ENCODE measurements at regions not wholly inside any gene's neighbourhood (a gene's known extent, or its start where the extent isn't known, plus 50 kb on each side); places are given as distances from the start of the nearest gene placed in this dataset.

DNA sequence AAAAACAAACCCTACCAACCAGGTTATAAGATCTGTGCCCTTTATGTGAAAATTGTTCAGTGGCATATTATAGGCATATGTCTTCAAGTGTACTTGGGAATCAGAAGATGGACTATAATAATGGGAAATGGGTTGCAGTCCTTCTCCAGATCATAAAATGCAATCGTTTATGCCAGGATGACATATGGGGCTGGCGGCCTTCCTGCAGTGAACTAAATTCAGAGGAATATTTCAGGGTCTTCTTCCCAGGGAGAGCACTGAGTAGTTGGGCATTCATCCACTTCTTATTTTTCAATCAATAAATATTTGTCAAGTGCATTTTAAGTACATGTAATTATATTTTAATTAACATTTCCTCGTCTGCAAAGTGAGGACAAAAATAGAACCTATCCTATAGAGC, 176.2 kb upstream of the CNR1 start:
- DNase-seq (ENCODE audit: low spot score) = no peak

DNA sequence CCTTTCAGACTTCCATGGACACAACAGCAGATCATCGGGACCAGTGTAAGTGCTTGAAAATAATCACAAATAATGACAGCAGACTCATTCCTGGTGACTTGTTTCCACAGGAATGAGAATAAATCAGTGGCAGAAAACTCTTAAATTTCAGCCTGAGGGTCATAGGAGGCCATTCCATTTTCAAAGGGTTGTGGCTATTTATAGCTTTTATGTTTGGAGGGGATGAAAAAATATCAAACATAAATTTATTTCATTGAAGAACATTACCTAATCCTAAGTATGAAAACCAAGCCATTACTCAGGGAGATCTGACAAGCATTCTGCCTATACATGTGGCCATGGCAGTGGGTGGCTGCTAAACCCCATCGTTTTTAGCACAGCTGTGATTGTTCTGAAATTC, 173.6 kb upstream of the CNR1 start:
- DNase-seq (ENCODE audit: low spot score) = no peak

DNA sequence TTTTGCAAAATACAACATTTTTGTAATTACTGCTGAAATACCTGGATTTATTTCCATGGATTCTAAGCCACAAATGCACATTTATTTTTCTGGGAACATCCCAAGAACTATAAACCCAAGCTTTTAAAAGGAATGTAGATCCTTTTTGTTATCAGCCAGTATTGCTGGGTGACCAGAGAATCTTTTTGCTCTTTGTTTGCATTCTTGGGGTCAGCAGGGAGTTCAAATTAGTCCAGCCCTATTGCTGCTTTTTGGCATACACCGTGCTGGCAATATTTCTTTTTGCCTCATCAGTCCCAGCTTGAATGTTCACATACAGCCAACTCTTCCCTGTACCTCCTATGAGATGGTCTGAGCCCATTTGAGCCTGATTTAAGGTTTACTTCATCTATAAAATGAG, 155.2 kb upstream of the CNR1 start:
- no peak for DNase-seq (ENCODE audit: low spot score)

DNA sequence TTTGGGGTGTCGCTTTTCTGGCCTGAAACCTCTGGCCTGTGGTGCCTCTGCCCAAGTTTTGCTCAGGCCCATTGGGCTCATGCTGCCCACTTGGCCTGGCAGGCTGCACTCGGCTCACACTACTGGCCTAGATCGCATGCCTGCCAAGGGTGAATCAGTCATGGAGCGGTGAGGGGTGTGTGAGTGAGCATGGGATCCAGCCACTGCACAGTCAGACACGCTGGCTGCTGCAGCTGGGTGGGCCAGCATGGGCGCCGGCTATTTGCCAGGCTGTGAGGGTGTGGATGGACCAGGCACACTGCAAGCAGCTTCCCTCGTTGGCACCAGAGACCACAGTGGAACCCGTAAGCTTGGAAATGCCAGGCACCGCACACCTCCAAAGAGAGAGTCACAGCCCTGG, 145.4 kb upstream of the CNR1 start:
- no peak for DNase-seq (ENCODE audit: low spot score)

DNA sequence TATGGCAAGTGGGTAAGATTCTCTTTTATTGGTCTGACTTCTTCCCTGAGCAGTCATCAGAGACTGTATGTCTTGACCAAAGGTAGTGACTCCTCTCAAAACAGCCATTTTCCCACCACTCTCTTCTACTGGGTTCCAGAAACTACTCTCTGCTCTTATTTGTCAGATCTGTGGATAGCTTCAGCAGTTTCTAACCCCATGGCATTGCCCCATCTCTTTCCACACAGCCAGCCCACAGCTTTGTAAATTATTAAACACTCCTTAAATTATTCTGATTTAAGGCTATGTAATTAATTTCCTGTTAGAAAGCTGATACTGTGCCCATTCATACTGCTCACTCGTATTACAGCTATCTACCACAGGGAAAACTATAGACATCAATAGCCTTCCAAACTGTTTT, 138.4 kb upstream of the CNR1 start:
- DNase-seq (ENCODE audit: low spot score) = no peak

DNA sequence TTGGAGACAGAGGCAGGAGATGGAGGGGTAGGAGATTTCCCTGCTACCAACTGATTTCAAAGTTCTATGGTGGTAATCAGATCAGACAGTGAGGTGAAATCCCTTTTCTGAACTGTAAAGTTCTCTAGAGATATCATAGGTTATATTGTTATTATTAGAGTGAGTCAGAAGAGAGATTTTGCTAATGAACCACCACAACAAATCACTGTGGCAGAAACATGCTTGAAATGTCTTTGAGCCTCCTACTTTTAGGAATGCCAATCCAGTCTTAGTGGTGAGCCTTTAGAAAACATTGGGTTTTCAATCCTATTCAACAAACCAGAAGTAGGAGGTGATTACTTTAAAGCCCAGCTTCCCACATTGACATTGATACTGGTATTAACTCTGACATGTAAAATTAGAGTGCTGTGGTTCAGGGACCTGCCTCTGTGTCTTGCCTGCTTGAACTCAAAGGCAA, 136.7 kb upstream of the CNR1 start:
- DNase-seq (ENCODE audit: low spot score) = no peak

DNA sequence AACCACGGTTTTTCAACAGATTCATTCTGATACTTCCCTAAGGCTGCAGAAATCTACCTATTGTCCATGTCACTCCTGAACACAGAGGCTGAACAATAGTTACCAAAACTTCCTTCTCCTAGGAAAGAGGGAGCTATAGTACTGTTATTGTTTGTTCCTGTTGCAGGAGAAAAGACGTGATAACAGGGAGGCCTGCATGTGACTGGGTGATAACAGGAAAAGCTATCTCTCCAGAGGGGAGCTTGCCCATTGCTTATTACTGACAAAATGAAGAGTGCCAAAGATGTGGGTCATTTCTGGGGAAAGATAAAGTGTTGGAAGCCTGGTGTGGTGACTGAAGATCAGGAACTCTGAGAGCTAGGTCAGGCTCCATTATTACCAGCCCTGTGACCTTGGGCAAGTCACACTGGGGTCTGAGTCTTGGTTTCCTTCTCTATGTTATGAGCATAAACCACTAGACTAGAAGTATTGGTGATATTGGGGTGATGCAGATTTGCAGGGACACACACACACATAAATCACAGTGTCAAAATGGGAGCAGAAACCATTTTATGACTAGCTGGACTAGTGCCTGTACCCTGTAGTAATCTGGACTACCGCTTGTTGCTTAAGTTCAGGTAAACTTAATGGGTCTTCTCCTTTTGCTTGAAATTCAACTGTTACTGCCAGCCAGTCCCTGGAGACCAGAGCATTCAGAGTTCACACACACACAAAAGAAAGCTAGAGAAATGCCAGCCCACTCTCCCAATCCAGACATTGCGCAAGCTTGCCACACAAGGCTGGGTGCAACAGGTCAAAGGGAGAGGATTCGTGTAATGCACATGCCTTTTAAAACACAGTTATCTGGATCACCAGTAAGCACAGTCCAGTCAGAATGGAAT, 136.0 kb upstream of the CNR1 start:
- no peak for DNase-seq (ENCODE audit: low spot score)

DNA sequence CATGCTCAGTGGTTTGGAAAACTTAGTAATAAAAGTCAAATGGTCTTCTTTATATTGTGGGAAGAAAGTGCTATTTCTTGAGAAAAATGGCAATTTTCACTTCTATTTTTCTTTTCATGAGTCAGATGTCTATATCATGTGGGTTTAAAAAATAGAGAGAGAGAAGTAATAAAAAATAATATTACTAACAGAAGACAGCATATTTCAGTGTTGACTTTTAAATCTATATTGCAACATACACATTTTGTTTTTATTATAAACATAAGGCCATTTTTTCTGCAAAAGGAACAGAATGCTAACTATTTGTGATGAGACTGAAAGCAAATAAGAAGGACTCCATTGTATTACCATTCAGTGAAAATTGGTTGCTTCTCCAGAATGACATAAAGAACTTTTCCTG, 135.1 kb upstream of the CNR1 start:
- no peak for DNase-seq (ENCODE audit: low spot score)

DNA sequence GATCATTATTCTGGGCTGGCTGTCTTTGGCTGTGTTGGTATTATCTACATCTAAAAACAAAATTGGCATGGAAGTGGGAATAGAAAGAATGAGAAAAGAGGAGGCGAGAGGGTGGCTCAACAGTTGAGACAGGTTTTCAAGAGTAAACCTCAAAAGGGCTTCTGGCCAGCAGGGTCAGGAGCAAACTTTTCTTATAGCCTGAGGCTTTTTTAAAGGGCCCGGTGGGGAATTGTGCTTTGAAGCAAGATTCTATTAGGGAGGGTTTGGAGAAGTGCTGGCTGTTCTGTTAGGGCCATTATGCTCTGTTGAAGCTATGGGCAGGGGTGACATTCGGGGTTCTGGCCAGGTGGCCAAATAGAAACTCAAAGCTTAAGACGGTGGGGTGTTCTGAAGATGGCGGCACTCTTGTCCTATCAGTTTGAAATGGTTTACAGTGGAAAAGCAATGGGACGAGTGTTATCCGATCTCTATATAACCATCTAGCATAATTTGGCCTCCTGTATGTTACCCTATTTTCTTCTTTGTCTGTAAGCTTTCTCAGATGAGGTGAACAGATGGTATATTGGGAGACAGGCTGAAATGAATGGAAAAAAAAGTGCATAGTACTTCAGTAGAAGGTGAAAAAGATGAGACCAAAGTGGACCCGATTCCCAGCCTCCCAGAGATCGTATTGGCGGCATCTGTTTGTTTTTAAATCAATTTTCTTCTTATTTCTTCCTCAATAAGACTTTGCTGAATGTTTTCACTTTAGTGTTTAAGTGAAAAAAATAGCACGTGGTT, 132.1 kb upstream of the CNR1 start:
- DNase-seq (ENCODE audit: low spot score) = no peak

DNA sequence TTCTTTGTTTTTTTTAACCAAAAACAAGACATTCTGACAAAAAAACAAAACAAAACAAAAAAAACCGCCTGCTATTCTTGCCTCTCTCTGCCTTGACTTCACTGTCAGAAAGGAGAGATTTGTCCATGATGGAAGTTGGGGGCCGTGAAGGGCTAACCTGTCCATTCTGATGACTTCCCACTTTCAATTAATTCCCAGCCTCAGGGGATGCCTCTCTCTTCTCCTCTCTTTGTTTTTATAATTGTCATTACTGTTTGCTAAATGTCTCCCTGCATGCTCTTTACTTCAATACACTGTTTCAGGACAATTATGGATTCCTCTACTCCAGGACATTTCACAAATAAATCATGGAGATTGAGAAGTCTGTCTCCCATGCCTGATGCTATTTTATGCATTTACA, 130.5 kb upstream of the CNR1 start:
- no peak for DNase-seq (ENCODE audit: low spot score)

DNA sequence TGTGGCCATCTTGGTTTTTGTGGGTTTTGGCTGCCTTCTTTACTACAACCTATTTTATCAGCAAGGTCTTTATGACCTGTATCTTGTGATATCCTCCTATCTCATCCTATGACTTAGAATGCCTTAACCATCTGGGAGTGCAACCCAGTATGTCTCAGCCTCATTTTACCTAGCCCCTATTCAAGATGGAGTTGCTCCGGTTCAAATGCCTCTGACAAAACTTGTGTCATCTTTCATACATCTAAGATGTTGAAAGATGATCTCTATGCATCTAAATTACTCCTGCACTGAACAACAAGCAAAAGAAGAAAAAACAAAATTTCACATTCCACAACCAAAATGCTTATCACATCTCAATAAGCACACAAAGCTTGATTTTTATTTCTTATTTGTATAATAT, 129.5 kb upstream of the CNR1 start:
- no peak for DNase-seq (ENCODE audit: low spot score)

DNA sequence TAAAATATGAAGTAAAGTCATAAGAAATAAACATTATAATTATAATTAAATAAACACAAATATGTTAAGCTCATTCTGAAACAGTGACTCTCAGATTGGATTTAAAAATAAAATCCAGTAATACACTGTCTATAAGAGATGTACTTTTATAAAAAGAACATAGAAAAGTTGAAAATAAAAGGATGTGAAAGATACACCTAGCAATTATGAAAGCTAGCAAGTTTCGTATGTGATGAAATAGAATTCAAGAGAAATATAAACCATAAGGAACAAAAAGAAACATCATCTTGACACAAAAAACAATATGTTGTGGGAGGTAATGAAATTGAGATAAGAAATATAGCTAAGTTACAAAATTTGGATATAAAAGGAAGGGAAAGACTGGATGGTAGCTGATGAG, 128.6 kb upstream of the CNR1 start:
- no peak for DNase-seq (ENCODE audit: low spot score)

DNA sequence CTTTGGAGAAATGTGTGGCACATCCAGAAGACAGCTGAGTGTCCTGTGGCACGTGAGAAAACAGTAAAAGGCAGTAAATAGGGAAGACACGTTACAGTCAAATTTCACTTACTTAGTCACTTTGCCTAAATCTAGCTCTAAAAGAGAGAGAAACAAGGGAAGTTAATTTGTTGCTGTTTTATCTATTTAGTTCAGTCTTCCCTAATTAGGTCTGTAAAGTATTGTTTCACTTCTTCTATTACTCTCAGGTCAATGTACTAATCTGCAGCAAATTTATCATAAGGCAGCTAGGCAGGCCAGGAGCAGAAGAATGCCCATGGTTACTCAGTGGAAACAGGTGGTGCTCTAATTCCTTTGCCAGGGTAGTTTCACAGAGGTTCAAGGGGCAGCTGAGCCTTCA, 124.3 kb upstream of the CNR1 start:
- no peak for DNase-seq (ENCODE audit: low spot score)

DNA sequence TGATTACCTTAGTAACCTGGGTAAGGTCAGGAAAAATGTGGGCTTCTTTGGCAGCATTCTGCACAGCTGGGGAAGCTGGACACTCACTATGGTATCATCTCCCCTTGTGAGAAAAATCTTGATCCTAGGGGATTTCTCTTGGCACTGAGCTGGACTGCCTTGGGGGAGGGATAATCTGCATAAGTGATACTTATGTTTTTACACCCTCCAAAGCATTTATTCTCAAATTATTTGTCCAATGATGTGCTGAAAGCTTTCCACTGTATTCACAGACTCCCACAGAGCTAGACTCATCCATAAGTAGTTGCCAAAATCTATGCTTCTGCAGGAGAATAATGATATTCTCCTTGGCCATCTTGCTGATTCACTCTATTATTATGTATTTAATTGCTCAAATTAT, 121.5 kb upstream of the CNR1 start:
- DNase-seq (ENCODE audit: low spot score) = no peak

DNA sequence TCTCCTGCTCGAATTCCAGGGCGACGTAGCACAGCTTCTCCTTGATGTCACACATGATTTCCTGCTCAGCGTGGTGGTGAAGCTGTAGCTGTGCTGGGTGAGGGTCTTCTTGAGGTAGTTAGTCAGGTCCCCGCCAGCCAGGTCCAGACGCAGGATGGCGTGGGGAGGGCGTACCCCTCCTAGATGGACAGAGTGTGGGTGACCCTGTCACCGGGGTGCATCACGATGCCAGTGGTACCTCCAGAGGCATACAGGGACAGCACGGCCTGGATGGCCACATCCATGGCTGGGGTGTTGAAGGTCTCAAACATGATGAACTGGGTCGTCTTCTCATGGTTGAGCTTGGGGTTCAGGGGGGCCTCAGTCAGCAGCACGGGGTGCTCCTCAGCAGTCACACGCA, 110.2 kb upstream of the CNR1 start:
- DNase-seq (ENCODE audit: low spot score) = no peak

DNA sequence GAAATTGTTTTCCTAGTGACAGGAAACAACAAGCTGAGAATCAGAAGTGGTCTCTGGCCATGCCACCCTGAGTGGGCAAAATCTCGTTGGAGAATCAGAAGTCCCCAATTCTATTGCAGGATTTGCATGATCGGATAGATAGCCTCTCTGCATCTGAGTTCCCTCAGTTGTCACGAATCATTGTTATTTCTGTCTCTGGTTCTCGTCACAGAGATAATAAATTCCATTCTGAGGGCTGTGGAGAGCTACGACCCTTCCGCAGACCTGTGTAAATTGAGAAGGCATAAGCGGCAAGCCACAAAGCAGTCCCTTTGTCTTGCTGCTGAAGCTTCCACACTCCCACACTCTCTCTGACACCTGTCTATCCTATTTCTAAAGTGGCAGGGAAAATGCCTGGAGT, 102.4 kb upstream of the CNR1 start:
- DNase-seq (ENCODE audit: low spot score) = no peak

DNA sequence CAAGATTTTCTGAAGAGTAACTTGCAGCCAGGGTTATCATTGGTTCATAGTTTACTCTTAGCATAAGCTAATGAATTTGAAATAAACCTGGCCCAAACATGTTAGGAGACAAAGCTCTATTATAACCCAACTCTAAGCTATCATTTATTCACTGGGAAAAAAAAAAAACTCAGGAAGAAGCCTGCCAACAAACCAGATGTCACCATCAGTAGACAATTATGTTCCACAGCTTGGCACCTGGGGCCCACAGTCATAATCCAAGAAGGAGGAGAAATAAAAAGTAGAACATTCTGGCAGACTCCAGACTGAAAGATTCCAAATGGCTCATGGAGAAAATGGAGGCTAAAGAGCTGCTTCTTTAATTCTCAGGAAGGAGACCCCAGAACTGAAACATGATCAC, 100.0 kb upstream of the CNR1 start:
- DNase-seq (ENCODE audit: low spot score) = no peak

DNA sequence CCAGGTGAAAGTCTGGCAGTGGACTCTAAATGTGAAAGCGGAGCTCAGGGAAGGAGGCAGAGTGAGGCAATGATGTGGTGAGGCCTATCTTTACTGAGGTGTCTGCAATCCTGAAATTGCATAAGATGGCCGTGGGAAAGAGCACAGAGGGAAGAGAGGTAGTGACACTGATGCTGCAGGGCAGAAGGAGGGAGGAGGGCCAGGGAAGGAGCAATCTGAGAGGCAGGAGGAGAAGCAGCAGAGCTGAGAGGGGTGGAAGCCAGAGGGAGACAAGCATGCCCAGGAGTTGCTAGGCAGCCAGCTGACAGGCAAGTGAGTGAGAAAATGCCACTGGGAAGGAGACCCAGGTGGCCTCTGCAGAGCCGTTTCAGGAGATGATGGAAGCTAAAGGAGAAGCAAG, 97.4 kb upstream of the CNR1 start:
- no peak for DNase-seq (ENCODE audit: low spot score)

DNA sequence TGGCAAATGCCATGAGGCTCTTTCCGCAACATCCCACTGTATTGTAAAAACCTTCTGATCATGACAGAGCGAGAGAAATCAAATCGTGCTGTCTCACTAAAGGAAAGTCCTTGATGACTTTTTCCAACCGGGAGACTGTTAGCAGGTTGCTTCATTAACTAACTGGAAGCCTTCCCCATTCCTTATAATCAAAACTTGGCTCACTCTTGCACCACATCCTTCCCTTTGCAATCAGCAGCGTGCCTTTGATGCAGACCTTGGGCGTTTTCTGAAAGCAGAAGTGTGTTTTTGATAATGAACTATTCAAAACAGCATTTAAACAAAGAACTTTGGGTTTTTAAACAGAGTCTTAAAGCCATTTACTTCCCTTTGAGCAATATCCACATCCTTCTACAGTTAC, 96.2 kb upstream of the CNR1 start:
- DNase-seq (ENCODE audit: low spot score) = no peak

DNA sequence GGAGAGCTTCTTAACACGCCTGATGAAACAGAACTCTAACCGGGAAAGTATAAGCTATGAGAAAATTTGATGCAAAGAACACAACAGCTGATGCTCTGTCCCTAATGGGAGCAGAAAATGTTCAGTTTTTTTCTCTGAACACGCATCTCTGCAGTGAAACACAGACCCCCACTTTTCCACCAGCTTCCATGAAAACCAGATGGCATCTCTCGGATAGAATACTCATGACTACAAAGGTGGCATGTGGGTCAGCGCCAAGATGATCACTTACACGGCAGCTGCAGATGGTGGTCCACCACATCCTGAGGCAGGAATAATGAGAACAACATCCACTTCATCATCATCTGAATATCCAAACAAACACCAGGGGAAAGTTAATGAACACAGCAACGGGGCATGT, 85.2 kb upstream of the CNR1 start:
- DNase-seq (ENCODE audit: low spot score) = no peak

DNA sequence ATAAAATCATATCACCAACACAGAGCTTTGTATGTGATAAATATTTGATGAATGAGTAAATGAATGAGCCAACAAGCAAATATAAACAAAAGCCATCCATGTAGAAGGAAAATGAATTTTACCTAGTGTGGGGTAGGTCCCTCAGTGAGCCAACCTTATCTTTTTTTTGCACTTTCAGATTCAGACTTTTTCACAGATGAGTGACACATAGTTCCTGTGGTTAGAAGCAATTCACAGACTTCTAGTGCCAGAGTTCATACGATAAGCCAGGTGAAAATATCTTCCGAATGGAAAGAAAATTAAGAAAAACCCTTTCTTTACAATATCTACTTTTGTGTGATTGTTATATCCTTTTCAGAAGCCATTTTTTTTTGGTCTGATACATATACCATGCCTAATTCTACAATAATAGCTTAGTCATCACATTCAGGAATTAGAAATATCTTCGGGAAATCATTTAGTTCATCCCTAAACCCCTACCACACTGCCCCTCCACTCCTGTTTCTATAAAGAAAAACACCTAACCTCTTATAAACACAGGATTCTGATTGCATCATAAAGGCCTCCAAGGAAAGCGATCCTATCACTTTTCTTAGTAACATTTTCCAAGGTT, 82.7 kb upstream of the CNR1 start:
- DNase-seq (ENCODE audit: low spot score) = no peak

DNA sequence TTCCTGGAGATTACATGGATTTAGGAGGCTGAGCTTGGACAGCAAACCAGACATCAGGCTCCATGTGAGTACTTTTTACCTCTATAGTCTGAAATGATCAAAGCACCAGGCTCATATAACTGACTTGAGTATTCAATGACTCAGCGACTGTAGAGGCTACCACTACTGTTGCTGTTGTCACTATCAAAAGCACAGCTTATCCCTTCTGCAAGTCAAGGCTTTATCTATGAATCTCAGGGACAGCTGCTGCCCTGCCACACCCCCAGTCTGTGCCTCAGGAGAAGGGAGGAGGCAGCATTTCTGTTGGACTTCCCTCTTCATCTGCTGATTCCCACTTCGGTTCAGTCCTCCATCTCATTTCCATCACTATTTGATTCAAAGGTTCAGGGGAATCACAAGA, 80.5 kb upstream of the CNR1 start:
- no peak for DNase-seq (ENCODE audit: low spot score)

DNA sequence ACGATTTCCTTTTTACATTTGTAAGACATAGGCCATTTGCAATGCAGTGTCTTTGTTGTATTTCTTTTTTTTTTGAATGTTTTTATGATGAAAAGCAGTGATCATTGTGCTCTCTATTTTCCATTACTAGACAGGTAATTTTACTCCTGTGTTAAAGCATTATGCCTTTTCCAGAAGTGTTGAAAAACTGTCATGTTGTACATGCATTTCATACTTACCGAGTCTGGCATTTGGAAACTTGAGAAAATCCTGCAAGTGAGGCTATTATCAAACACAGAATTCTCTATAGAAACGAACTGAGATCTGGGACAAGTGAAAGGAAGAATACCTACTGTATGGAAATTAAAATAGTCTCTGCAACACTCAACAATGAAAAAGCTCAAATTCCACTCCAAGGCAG, 78.6 kb upstream of the CNR1 start:
- DNase-seq (ENCODE audit: low spot score) = no peak

All from RKO (cell line).